Astrocyte (in vitro differentiated cells and primary cell): ENCODE measurements at regions not wholly inside any gene's neighbourhood (a gene's known extent, or its start where the extent isn't known, plus 50 kb on each side); places are given as distances from the start of the nearest gene placed in this dataset.

ENCODE experiments used
- EZH2 ChIP-seq: IDR thresholded peaks from 2 replicates; pipeline ENCODE4 v1.6.1; 2012; ENCODE audit warnings: mild to moderate bottlenecking, low read length, inconsistent platforms; ENCODE audit not compliant: insufficient read depth
- TF ChIP-seq, protein P1 (sequence below): IDR thresholded peaks from 2 replicates; pipeline ENCODE4 v1.5.1; 2011; ENCODE audit warnings: low read depth, mild to moderate bottlenecking, inconsistent platforms, low read length, moderate library complexity; ENCODE audit not compliant: insufficient read depth

DNA sequence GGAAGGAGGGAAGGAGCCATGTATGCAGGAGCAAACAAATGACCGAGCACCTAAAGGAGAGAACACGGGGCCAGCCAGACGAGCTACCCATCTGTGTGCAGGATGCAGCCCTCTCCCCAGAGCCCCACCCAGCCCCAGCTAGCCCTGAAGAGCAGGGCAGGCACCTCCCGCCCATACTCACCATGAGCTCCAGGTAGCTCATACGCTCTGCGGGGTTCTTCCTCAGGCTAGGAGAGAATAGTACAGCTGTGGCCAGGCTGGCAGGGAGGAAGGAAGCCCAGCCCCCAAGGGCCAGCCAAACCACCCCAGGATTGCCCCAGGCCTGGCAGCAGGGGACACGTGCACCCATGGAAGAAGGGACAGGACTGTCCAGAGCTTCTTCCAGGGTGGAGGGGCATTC is 81.9 kb downstream of the KCNJ18 start:
- no peak for TF ChIP-seq EZH2
- TF ChIP-seq, protein P1, sequence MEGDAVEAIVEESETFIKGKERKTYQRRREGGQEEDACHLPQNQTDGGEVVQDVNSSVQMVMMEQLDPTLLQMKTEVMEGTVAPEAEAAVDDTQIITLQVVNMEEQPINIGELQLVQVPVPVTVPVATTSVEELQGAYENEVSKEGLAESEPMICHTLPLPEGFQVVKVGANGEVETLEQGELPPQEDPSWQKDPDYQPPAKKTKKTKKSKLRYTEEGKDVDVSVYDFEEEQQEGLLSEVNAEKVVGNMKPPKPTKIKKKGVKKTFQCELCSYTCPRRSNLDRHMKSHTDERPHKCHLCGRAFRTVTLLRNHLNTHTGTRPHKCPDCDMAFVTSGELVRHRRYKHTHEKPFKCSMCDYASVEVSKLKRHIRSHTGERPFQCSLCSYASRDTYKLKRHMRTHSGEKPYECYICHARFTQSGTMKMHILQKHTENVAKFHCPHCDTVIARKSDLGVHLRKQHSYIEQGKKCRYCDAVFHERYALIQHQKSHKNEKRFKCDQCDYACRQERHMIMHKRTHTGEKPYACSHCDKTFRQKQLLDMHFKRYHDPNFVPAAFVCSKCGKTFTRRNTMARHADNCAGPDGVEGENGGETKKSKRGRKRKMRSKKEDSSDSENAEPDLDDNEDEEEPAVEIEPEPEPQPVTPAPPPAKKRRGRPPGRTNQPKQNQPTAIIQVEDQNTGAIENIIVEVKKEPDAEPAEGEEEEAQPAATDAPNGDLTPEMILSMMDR: no peak
